ENCODE measurements at regions not wholly inside any gene's neighbourhood (a gene's known extent, or its start where the extent isn't known, plus 50 kb on each side); places are given as distances from the start of the nearest gene placed in this dataset.

DNA sequence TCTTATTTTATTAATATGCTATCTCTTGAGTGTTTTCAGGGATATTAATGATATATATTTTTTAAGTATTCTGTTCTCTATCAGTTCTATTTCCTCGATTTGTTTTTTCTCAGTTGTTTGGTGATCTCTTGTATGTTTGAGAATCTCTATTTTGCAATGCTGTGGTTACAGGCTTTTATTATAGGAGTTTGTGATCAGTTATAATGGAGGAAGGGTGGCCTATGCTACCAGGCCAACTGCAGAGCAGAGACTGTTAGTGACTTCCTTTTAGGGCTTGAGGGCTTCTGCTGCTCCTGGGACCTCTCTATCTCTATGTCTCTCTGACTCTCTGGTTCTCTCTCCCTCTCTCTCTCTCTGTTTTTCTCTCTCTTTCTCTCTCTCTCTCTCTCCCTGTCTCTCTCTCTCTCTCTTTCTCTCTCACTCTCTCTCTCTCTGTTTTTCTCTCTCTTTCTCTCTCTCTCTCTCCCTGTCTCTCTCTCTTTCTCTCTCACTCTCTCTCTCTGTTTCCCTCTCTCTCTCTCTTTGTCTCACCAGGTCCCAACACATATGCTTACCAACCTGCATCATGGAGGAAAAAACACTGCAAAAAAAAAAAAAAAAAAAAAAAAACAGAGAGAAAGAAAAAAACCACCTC is 69.4 kb upstream of the CAV2 start (continued):
- TF ChIP-seq NR2C2 (IDR thresholded peaks at IDR 0.05; ENCODE audit: borderline replicate concordance, control insufficient read depth, insufficient read length, low read depth) (no peak), NFXL1 (IDR thresholded peaks at IDR 0.05; ENCODE audit: borderline replicate concordance) (no peak)

- POLR2A ChIA-PET, result no interaction called here
- CTCF ChIA-PET, result no interaction called here
- Histone ChIP-seq H4K20me1 (ENCODE audit: control insufficient read depth, insufficient read depth) (no peaks in the 10 kb centered on the region), H3K4me1 (ENCODE audit: control insufficient read depth, insufficient read depth, low read length) (no peaks in the 10 kb centered on the region), H3K4me2 (ENCODE audit: control insufficient read depth, insufficient read depth) (no peak overlapping the region), H3K36me3 (ENCODE audit: control insufficient read depth in 2 of 2, insufficient read depth in 2 of 2, low read length in 1 of 2) (no peaks in the 10 kb centered on the region), H3K79me2 (ENCODE audit: control insufficient read depth, insufficient read depth, low read length) (no peaks in the 10 kb centered on the region), H3K9ac (ENCODE audit: control insufficient read depth, insufficient read depth, low read length) (no peak overlapping the region), H3K27ac (ENCODE audit: control insufficient read depth, insufficient read depth) (no peak overlapping the region), H2AFZ (ENCODE audit: control insufficient read depth, low read depth, low read length) (no peak overlapping the region), H3K9me3 (replicated peaks; ENCODE audit: control insufficient read depth, insufficient read depth, low read length) (no peaks in the 10 kb centered on the region), H3K27me3 (replicated peaks in 1 of 2; ENCODE audit: control insufficient read depth in 2 of 2, insufficient read depth in 2 of 2, low read length in 1 of 2) (no peaks in the 10 kb centered on the region; a peak in 2 of 4 replicates), H3K4me3 (no peak overlapping the region)
- no TSS peak for BruUV-seq (replicated peaks)
- in situ Hi-C loops (cut with MboI), result no loop called here
- no peak for ATAC-seq
- RAD21 ChIA-PET (ENCODE audit: unreplicated experiment), result no interaction called here
- 25% methylated on average over 6 of the region's 6 CpGs for WGBS (ENCODE audit: insufficient coverage, insufficient replicate concordance, low lambda C conversion rate, missing lambda C conversion rate)
- DNase-seq (ENCODE audit: low read depth, low spot score), result no peak
- FAIRE-seq, result no peak
- intact Hi-C loops (cut with micrococcal nuclease; ENCODE audit: unreplicated experiment), result no loop called here
- SMC1A ChIA-PET (ENCODE audit: uncharacterized antibody, unreplicated experiment), result interaction anchor here (0.6 kb wide), 1 partner anchor 18 kb away, joined by 3 read pairs; no protein-coding TSS in a partner anchor
- no peak for TF ChIP-seq USF1 (IDR thresholded peaks at IDR 0.05; ENCODE audit: borderline replicate concordance, extremely low read length, insufficient read depth, low read depth, low read length)
- TF ChIP-seq E4F1 (IDR thresholded peaks at IDR 0.05; ENCODE audit: borderline replicate concordance, partially characterized antibody), result no peak
- TF ChIP-seq, protein P1, sequence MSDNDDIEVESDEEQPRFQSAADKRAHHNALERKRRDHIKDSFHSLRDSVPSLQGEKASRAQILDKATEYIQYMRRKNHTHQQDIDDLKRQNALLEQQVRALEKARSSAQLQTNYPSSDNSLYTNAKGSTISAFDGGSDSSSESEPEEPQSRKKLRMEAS (IDR thresholded peaks at IDR 0.05; ENCODE audit: low read depth, low read length), result no peak
- TF ChIP-seq CREB1 (IDR thresholded peaks at IDR 0.05; ENCODE audit: low read depth), result no peak
- no peak for TF ChIP-seq BMI1 (IDR thresholded peaks at IDR 0.05; ENCODE audit: borderline replicate concordance)
- TF ChIP-seq NRF1 (conservative IDR thresholded peaks at IDR 0.05; ENCODE audit: low read depth, low read length), result no peak
- TF ChIP-seq SMAD1 (IDR thresholded peaks at IDR 0.05; ENCODE audit: low read depth, partially characterized antibody), result no peak
- TF ChIP-seq JUND (IDR thresholded peaks at IDR 0.05; ENCODE audit: low read depth, low read length), result no peak
- TF ChIP-seq POLR2AphosphoS2 (IDR thresholded peaks at IDR 0.05; ENCODE audit: low read depth, low read length), result no peak
- no peak for TF ChIP-seq POLR2A (IDR thresholded peaks at IDR 0.05; ENCODE audit: low read depth, low read length)
- no peak for TF ChIP-seq NFYA (IDR thresholded peaks at IDR 0.05; ENCODE audit: borderline replicate concordance, low read depth, low read length)
- no peak for TF ChIP-seq TCF7 (IDR thresholded peaks at IDR 0.05; ENCODE audit: borderline replicate concordance)
- TF ChIP-seq CREM (IDR thresholded peaks at IDR 0.05; ENCODE audit: low read depth), result no peak
- no peak for TF ChIP-seq BHLHE40 (IDR thresholded peaks at IDR 0.05; ENCODE audit: borderline replicate concordance in 1 of 2, low read depth in 2 of 2, low read length in 1 of 2)
- no peak for TF ChIP-seq RFX5 (IDR thresholded peaks at IDR 0.05; ENCODE audit: low read depth, low read length)
- TF ChIP-seq BCL11A (IDR thresholded peaks at IDR 0.05; ENCODE audit: low read depth, low read length), result no peak
- TF ChIP-seq CEBPB (IDR thresholded peaks at IDR 0.05; ENCODE audit: borderline replicate concordance in 1 of 2, low read depth in 2 of 2, low read length in 2 of 2), result no peak
Observed at GRCh38 chr7:116431787-116432526, 67.6 kb upstream of the CAV2 start.
